ENCODE measurements at regions not wholly inside any gene's neighbourhood (a gene's known extent, or its start where the extent isn't known, plus 50 kb on each side); places are given as distances from the start of the nearest gene placed in this dataset.

GRCh38 chr5:21142791-21143190 is 1154.8 kb upstream of the CDH18 start:
- H2AFZ ChIP-seq (ENCODE audit: low read depth, low read length): no peak overlapping the region
- intact Hi-C loops (cut with micrococcal nuclease) (no loop called here), dilution Hi-C loops (cut with MboI; ENCODE audit: extremely low pct_ligation_motif_present, low sequenced_read_pairs) (no loop called here)
- H4K20me1 ChIP-seq (replicated peaks; ENCODE audit: control insufficient read depth, extremely low read depth, insufficient read depth, low read length): no peaks in the 10 kb centered on the region
- FAIRE-seq: no peak
- no peak overlapping the region for H3K4me3 ChIP-seq (replicated peaks in 1 of 3; ENCODE audit: insufficient read depth in 1 of 3, low read depth in 1 of 3, low read length in 3 of 3)
- no peaks in the 10 kb centered on the region for H3K4me1 ChIP-seq (ENCODE audit: control insufficient read depth, extremely low read depth, insufficient read depth, low read length)
- no peaks in the 10 kb centered on the region for H3K79me2 ChIP-seq (ENCODE audit: control insufficient read depth, insufficient read depth, low read length)
- H3K27me3 ChIP-seq (ENCODE audit: control insufficient read depth in 2 of 2, insufficient read depth in 2 of 2, low read length in 2 of 2): no peaks in the 10 kb centered on the region
- H3K9me3 ChIP-seq (replicated peaks; ENCODE audit: control insufficient read depth, insufficient read depth, low read length): no peaks in the 10 kb centered on the region
- ChIA-PET CTCF (no interaction called here), POLR2A (no interaction called here)
- H3K27ac ChIP-seq (ENCODE audit: insufficient read depth, low read depth, low read length): no peak overlapping the region
- no TSS peak for BruUV-seq (replicated peaks)
- no peaks in the 10 kb centered on the region for H3K9me1 ChIP-seq (replicated peaks; ENCODE audit: control insufficient read depth, extremely low read depth, insufficient read depth, low read length)
- H3K36me3 ChIP-seq (ENCODE audit: control insufficient read depth in 2 of 2, extremely low read depth in 1 of 2, insufficient read depth in 2 of 2, low read length in 2 of 2): no peaks in the 10 kb centered on the region
- DNase-seq (ENCODE audit: low read depth, low spot score): no peak
- no peak overlapping the region for H3K4me2 ChIP-seq (ENCODE audit: insufficient read depth, low read length)
- H3K9ac ChIP-seq (replicated peaks; ENCODE audit: extremely low read depth, insufficient read depth, low read length): no peak overlapping the region
- TF ChIP-seq EZH2 (IDR thresholded peaks at IDR 0.05; ENCODE audit: borderline replicate concordance, low read depth, low read length, severe bottlenecking) (no peak), POLR2A (IDR thresholded peaks at IDR 0.05; ENCODE audit: low read depth, low read length) (no peak), GATA2 (IDR thresholded peaks at IDR 0.05; ENCODE audit: insufficient read depth, insufficient read length, low read depth, low read length) (no peak), POLR2AphosphoS5 (IDR thresholded peaks at IDR 0.05; ENCODE audit: insufficient read depth, low read depth, low read length) (no peak), FOS (IDR thresholded peaks at IDR 0.05; ENCODE audit: borderline replicate concordance, insufficient read depth, low read length) (no peak), MAX (IDR thresholded peaks at IDR 0.05; ENCODE audit: insufficient read depth, insufficient read length) (no peak), JUN (IDR thresholded peaks at IDR 0.05; ENCODE audit: borderline replicate concordance, insufficient read depth, insufficient read length, low read depth) (no peak), CTCF (IDR thresholded peaks at IDR 0.05; ENCODE audit: extremely low read depth in 1 of 2, insufficient read depth in 1 of 2, low read depth in 1 of 2, low read length in 2 of 2) (no peak), MYC (IDR thresholded peaks at IDR 0.05; ENCODE audit: low read depth, low read length) (no peak)

Data from endothelial cell of umbilical vein (primary cell).